GM21528 (cell line): ENCODE measurements at regions not wholly inside any gene's neighbourhood (a gene's known extent, or its start where the extent isn't known, plus 50 kb on each side); places are given as distances from the start of the nearest gene placed in this dataset.

Experiments used
- ATAC-seq: cut with Tn5 transposase; IDR thresholded peaks from one replicate; pipeline ENCODE4 v1.9.1; 2021; ENCODE audit warnings: mild to moderate bottlenecking, moderate library complexity; ENCODE audit not compliant: unreplicated experiment, low FRiP score

DNA sequence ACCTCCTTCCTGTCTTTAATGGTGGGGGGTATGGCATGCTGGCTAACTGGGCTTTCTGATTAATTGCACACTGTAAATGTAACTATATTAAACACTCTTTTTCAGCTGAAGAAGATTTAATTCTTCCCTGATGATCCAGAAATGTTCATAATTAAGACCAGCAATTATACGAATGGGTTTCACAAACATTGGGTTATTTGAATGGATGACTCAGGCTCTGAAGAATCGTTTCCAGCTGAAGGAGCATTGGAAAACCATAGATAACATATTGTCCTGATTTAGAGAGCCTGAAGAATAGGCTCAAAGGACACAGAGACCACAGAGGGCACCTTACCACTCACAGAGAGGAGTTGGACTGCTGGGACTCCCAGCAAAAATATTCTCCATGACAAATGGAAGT is 130.7 kb upstream of the SSTR4 start:
- no peak for ATAC-seq

- no peak for ATAC-seq
Measured at GRCh38 chr20:22904905-22905304, 130.2 kb upstream of the SSTR4 start.

GRCh38 chr20:22905658-22906057 is 129.5 kb upstream of the SSTR4 start:
- no peak for ATAC-seq

- ATAC-seq = no peak
Measured at GRCh38 chr20:22908437-22908836, 126.7 kb upstream of the SSTR4 start.

DNA sequence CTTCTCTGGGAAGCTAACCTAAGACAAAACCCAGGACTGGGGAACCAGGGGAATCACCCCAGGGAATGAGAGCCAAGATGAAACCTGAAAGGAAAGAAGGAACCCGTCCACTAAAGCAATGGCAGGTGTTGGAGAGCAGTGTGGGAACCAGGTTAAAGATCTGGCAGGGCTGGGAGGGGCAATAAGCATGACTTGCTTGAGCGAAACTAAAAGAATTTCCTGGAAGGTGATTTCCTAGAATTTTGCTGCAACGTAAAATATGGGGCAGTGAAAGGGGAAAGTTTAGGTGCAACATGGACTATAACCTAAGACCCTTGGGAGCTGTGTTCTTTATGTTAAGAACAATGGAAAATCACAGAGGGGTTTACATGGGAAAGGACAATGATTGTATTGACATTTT is 126.2 kb upstream of the SSTR4 start:
- no peak for ATAC-seq

GRCh38 chr20:22909436-22909835 is 125.7 kb upstream of the SSTR4 start:
- ATAC-seq = no peak

DNA sequence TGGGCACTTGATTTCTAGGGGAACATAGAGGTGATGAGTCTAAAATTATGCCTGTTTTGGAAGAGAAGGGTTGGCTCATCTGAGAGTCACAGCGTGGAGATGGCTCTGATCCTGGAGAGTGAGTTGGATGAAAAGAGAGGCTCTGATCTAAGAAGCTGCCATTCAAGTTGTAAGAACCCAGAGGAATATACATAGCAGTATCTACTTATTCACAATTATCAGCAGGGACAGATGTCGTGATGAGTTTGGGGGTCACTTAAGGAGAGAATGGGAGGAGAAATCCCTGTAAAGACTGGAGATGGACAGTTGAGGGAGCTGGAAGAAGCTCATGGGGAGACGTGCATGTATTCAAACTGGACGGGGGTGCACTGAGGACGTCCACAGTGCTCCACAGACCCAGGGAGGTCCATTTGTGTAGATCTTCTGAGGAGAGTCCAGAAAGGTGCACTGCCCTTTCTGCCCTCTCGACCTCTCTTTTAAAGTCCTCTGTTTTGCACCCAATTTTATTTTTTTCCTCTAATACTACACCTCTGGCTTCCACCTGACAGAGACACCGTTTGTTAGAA is 124.7 kb upstream of the SSTR4 start:
- ATAC-seq = no peak

DNA sequence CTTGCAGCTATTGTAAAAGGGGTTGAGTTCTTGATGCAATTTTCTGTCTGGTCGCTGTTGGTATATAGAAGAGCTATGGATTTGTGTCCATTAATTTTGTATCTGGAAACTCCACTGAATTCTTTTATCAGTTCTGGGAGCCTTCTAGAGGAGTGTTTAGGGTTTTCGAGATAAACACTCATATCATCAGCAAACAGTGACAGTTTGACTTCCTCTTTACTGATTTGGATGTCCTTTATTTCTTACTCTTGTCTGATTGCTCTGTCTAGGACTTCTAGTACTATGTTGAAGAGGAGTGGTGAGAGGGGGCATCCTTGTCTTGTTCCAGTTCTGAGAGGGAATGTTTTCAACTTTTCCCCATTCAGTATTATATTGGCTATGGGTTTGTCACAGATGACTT is 120.8 kb upstream of the SSTR4 start:
- ATAC-seq = no peak

DNA sequence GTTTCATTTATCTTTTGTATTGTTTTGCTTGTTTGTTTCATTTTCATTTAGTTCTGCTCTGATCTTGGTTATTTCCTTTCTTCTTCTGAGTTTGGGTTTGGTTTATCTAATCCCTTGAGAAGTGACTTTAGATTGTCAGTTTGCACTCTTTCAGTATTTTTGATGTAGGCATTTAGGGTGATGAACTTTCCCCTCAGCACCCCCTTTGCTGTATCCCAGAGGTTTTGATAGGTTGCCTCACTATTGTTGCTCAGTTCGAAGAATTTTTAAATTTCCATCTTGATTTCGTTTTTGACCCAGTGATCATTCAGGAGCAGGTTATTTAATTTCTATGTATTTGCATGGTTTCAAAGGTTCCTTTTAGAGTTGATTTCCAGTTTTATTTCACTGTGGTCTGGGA is 119.6 kb upstream of the SSTR4 start:
- no peak for ATAC-seq

DNA sequence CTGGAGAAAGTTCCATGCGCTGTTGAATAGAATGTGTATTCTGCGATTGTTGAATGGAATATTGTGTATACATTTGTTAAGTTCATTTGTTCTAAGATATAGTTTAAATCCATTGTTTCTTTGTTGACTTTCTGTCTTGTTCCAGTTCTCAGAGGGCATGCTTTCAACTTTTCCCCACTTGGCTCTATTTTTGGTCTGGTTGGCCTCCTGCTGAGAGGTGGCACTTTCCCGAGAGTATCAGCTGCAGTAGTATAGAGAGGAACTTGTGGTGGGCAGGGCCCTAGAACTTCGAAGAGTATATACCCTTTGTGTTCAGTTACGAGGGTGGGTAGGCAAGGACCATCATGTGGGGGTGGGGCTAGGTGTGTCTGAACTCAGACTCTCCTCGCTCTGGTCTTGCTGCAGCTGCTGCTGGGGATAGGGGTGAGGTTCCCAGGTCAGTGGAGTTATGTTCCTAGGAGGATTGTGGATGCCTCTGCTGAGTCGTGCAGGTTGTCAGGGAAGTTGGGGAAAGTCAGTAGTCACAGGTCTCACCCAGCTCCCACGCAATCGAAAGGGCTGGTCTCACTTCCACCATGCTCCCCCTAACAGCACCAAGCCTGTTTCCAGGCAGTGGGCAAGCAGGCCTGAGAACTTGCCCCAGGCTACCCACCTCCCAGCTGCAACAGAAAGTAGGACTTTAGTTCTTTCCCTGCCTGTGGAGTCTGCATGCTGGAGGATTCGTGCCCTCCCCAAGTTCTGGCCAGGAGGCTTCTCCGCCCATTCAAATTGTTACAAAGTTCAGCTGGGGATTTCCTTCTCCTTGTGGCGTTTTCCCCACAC is 118.9 kb upstream of the SSTR4 start:
- no peak for ATAC-seq

GRCh38 chr20:22918286-22918983 is 116.7 kb upstream of the SSTR4 start:
- ATAC-seq = no peak

DNA sequence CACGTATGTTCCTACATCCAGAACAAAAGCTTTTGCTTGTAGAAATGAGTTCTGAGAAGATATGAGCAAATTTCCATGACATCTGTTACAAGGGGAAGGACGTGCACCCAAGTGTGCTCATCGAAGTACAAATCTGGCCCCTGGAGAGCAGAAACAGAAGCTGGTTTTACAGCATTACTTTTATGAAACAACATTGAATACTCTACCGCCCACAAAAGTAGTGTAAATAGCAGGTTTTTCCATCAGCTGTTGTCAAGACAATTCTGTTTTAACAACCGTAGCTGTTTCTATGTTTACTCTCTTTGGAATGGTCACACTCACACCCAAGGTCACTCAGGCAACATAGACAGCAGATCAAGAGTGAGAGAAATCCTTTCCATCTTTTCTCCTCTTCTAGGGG is 114.2 kb upstream of the SSTR4 start:
- ATAC-seq = no peak

GRCh38 chr20:22921595-22922421 is 113.3 kb upstream of the SSTR4 start:
- ATAC-seq = no peak

DNA sequence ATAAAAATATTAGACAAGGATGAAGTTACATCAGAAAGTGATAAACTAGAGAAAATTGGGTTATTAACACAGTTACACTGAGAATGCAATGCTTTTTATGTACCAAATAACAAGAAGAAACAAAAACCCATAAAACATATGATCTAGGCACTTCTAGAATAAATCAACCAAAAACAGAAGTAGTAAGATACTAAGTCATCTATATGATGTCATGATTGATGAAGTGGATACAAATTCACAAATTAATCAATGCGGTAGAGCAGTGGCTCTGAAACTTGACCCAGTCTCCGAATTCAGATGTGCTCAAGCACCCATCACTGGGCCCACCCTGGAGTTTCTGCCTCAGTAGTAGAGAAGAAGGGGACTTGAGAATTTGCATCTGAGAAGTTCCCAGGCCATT is 112.1 kb upstream of the SSTR4 start:
- ATAC-seq = no peak

GRCh38 chr20:22924046-22924737 is 110.9 kb upstream of the SSTR4 start:
- ATAC-seq = no peak

- no peak for ATAC-seq
Measured at GRCh38 chr20:22924949-22925612, 110.0 kb upstream of the SSTR4 start.

DNA sequence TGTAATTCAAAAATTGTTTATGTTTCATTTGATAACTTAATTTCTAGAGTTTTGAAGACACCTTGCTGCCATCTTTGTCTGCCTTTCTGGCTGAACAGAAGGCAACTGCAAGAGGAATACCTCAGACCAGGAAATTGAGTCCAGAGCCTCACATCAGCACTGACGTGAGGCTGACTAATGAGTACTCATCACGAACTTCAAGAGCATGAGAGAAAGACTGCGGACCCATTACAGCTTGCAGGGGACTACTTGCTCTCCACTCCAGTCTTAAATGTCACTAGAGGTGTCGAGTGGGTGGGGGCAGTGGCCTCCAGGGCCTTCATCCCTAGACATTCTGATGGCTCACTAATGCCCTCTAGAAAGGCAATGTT is 109.5 kb upstream of the SSTR4 start:
- no peak for ATAC-seq

DNA sequence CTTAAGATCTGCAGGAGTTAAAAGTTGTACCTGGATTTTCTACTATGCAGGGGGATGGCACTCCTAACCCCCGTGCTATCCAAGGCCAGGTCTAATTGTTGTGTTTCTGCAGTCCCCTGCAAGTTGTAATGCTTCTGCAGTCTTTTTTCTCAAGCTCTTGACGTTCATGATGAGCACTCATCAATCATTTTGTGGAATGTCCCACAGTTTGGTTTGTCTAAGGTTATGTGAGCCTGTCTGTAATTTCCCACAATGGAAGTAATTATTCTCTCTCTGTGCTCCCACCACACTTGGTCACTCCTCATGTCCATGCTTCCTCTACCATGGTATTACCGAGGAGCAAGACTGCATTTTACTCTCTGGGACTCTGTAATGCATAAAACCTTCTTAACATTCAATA is 107.6 kb upstream of the SSTR4 start:
- no peak for ATAC-seq

- no peak for ATAC-seq
Measured at GRCh38 chr20:22928679-22929078, 106.4 kb upstream of the SSTR4 start.

DNA sequence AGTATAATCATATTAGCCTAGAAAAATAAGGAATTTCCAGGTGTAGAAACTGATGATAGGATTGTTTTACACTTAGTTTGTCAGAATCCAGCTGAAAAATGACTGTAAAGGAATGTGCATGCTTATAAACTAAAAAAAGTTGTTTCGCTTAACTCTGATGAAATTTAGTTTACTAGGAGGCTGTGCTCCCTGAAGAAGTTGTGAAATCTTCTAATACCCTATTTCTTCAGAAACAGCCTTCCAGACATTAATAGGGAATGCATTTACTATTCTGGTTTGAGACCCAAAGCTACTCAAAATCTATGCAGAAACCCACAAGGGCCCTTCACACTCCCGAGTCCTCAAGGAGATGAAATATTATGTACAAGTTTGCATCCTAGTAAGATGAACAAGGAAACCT is 105.5 kb upstream of the SSTR4 start:
- ATAC-seq = no peak
